ENCODE measurements at regions not wholly inside any gene's neighbourhood (a gene's known extent, or its start where the extent isn't known, plus 50 kb on each side); places are given as distances from the start of the nearest gene placed in this dataset.

GRCh38 chr10:108500396-108500795, 1335.9 kb upstream of the SORCS1 start:
- Histone ChIP-seq H3K4me3 (ENCODE audit: low read depth in 1 of 3, low read length in 3 of 3) (no peak overlapping the region), H3K4me1 (ENCODE audit: control insufficient read depth in 4 of 4, insufficient read depth in 4 of 4, low read length in 3 of 4) (no peaks in the 10 kb centered on the region), H3K27ac (ENCODE audit: low read depth in 1 of 2, low read length in 2 of 2) (no peak overlapping the region), H3K36me3 (ENCODE audit: control insufficient read depth in 4 of 4, insufficient read depth in 3 of 4, low read depth in 1 of 4, low read length in 3 of 4) (no peaks in the 10 kb centered on the region), H3K27me3 (ENCODE audit: control insufficient read depth in 4 of 4, insufficient read depth in 4 of 4, low read length in 3 of 4) (peaks cover 0 to 6% (median 0%) of the 10 kb centered on the region in 4 donors), H3K9me3 (ENCODE audit: control insufficient read depth in 4 of 4, low read length in 3 of 4) (peaks cover 0 to 2% (median under 1%) of the 10 kb centered on the region in 4 donors), H3K9ac (ENCODE audit: low read depth in 1 of 2, low read length in 2 of 2) (no peak overlapping the region)
- TF ChIP-seq ZBTB33 (IDR thresholded peaks at IDR 0.05) (no peak), NR2F2 (IDR thresholded peaks at IDR 0.05) (no peak), TAF1 (conservative IDR thresholded peaks at IDR 0.05) (no peak), HNF4A (conservative IDR thresholded peaks at IDR 0.05) (no peak), EGR1 (IDR thresholded peaks at IDR 0.05; ENCODE audit: low read depth in 2 of 2) (no peak), JUND (IDR thresholded peaks at IDR 0.05) (no peak), FOXA1 (IDR thresholded peaks at IDR 0.05) (no peak), REST (IDR thresholded peaks at IDR 0.05) (no peak), RXRA (IDR thresholded peaks at IDR 0.05) (no peak), SP1 (IDR thresholded peaks at IDR 0.05) (no peak), CTCF (IDR thresholded peaks at IDR 0.05; ENCODE audit: low read depth, low read length, missing input control) (no peak), FOXA2 (IDR thresholded peaks at IDR 0.05) (no peak), HNF4G (IDR thresholded peaks at IDR 0.05) (no peak), GABPA (IDR thresholded peaks at IDR 0.05 in 1 of 2, conservative IDR thresholded peaks at IDR 0.05 in 1 of 2) (no peak), YY1 (IDR thresholded peaks at IDR 0.05) (no peak), ATF3 (IDR thresholded peaks at IDR 0.05) (no peak), MAX (IDR thresholded peaks at IDR 0.05) (no peak), RAD21 (IDR thresholded peaks at IDR 0.05) (no peak)
- DNase-seq (ENCODE audit: low spot score) = no peak
- WGBS = 65% methylated on average over 3 of the region's 3 CpGs

All from liver (tissue), 8 donors.